ENCODE measurements at regions not wholly inside any gene's neighbourhood (a gene's known extent, or its start where the extent isn't known, plus 50 kb on each side); places are given as distances from the start of the nearest gene placed in this dataset.
A peak's percentile ranks its signal among the peaks of the same experiment; 100 is the strongest.

- DNase-seq: peak in 1 of 2 experiments; percentile 21
These were observed 147.1 kb upstream of the IRS2 start for GRCh38 chr13:109933476-109933875.

DNA sequence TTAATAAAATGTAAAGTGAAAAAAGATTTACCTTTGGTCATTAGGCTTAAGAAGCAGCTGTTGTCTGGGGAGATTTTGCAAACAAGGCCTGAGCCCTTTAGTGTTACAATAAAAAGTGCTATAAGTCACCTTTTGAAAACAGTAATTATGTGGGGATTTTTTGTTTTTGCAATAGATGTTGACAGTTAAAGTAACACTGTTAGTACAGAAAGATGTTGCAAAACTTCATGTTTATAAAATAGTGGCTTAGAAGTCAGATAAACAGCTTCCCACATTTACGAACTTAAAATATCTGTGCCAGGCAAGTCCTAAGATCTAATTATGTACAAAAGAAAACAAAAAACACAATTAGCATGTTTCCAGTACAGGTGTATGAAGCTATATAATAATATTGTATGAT lies 138.0 kb upstream of the IRS2 start:
- DNase-seq: no peak

DNA sequence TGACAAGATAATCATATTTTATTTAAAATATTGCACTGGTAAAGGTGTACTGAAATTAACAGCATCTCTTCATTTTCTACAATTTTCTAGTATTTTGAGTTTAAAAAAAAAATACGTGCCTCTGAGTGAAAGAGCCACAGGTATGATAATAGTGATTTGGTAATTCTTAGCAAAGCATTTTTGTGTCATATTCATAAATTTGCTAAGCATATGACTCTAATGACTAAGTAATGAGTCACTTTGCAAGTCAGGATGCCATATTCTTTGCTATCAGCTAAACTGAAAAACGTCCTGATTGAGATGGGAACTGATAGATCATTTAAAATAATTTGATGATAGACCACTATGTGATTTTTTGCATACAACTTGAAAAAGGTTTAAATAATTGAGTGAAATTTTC lies 136.1 kb upstream of the IRS2 start:
- DNase-seq: no peak

- DNase-seq: no peak
These were observed 133.5 kb upstream of the IRS2 start for GRCh38 chr13:109919715-109920375.

- no peak for DNase-seq
These were observed 131.9 kb upstream of the IRS2 start for GRCh38 chr13:109918179-109918711.

DNA sequence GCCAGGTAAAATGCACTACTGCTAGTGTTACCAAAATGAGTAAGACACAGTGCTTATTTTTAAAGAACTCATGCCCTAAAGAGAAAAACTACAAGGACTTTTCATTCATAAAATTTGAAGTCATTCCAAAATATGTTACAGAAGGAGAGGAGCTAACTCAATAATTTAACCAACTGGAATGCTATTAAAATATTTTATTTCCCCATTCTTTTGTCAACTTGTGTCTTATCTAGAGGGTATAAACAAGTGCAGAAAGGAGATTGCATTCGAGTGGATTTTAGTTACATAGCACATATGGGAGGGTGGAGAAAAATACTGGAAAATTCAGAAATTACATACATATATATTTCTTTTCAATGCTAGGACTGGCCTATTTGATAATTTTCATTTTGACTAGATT lies 131.0 kb upstream of the IRS2 start:
- no peak for DNase-seq

GRCh38 chr13:109913936-109914510 lies 127.6 kb upstream of the IRS2 start:
- DNase-seq: no peak

- DNase-seq: peak; percentile 61 to 65
These were observed 126.8 kb upstream of the IRS2 start for GRCh38 chr13:109913186-109913585.

DNA sequence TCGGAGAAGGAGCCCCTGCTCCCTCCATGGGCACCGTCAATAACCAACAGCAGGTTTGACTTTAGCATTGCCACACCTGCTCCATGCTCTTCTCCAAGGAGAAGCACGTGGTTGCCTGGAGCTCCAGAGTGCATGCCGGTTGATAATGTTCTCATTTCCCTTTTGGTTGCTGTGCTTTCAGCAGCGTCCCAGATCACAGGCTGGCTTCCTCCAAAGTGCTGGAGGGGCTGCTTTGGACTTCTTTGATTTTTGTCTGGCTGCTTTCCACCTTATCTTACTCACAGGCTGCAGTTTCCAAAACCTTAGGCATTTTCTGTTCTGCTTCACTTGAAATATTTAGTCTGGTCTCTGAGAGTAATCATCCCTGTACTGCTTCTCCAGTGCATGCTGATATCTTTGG lies 123.8 kb upstream of the IRS2 start:
- no peak for DNase-seq

DNA sequence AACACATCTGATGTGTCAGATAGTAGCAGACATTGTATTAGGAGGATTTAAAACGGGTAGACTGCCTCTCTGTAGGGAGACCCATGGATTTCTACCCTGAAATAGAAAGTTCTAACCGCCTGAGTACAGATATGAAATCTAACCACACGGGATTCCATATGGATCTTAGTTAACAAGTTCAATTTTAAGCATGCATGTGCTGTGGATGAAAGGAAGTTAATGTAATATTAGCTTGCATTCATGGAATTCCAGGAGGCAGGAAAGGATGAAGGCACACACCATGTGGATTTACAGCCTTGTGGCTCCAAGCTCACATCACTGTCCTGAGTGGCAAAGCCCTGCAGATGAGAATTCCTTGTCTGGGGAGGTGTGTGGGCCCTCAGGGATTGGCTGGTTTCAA lies 120.6 kb upstream of the IRS2 start:
- DNase-seq: no peak

DNA sequence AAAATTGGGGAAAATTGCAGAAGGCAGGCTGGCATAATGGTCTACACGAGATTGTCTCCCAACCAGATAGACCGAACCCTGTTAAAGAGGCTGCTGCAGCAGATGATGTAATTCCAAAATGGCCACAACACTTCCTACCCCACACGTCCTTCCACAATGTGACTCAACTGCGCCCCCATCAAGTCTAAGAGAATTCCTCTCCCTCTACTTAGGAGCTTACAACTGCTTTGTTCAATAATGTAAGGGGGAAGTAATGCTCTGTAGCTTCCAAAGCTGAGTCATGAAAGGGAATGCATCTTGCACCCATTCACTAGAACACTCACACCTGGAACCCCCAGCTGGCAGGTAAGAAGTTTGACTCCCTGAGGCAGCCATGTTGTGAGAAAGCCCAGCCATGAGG lies 117.8 kb upstream of the IRS2 start:
- peak; percentile 57 to 79 for DNase-seq

- DNase-seq: no peak
These were observed 114.4 kb upstream of the IRS2 start for GRCh38 chr13:109900741-109901140.

GRCh38 chr13:109900320-109900719 lies 113.9 kb upstream of the IRS2 start:
- peak in 1 of 2 experiments; percentile 24 for DNase-seq

DNA sequence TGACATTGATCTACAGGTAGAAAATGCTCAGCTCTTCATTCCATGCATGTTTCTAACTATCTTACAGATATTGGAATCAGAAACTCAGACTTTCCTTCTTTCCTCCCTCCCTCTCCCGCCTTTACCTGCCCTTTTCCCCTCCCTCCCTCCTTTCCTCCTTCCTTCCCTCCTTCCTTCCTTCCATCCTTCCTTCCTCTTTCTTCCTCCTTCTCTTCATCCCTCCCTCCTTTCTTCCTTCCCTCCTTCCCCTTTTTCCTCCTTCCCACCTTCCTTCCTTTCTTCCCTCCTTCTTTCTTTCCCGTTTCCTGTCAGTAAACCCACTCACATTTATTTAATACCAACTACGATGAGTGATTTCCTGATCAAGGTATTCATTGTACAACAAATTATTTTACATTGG lies 113.4 kb upstream of the IRS2 start:
- no peak for DNase-seq

DNA sequence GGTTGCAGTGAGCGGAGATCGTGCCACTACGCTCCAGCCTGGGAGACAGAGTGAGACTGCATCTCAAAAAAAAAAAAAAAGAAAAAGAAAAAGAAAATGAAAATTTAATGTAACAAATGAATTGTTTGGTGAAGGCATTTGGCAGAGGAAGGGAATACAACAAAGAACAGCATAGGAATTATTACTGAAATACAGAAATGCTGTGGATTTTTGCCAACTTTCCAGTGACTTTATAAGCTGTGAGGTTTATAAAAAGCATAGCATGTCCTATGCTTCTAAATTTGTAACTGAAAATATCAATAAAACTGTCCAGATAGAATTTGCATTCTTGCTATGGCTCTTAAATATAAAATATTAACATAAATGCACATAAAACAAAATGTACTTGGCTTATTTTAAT lies 112.9 kb upstream of the IRS2 start:
- DNase-seq: no peak

DNA sequence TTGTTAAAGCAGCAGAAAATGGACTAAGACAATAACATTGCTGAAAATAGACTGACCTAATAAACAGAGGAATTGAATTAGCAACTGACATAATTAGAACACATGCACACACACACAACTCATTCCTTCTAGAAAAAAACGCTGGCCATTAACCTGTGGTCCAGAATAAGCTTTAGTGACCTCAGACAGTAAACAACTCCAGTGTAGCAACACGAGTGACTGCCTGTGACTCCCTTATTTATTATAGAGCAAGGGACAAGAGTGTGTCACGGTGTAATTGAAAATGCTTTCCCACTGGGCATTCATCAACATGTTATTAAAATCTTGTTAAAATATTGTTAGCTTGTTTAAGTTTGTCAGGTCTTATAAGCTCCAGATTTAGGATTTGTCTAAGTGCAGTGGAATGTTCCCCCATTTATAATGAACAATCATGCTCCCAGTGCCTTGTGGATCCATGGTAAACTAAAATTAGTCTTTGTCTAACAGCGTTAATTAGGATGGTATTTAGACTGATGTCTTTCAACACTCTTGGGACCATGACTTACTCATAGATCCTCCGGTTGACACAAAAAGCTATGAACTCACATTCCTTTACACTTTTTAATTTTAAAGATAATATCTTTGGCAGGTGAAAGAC lies 111.7 kb upstream of the IRS2 start:
- DNase-seq: no peak

GRCh38 chr13:109892101-109892500 lies 105.7 kb upstream of the IRS2 start:
- DNase-seq: no peak

DNA sequence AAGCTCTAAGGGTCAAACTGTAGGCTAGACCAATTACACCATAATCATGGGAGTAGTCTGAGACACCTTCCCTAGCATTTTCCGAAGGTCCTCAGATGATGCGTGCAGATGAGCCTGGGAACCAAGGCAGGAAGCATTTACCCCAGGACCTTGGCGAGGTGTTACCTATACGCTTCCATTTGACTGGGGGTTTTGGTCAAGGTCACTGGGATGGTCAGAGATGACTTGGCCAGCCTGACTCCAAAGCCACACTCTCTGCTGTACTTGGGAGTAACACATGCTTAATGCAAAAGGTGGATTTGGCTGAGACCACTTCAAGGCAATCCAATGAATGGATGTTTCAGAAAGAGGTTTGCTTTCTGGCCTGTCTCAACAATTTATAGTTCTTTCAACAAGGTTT lies 98.9 kb upstream of the IRS2 start:
- no peak for DNase-seq

GRCh38 chr13:109884462-109884861 lies 98.1 kb upstream of the IRS2 start:
- DNase-seq: no peak

DNA sequence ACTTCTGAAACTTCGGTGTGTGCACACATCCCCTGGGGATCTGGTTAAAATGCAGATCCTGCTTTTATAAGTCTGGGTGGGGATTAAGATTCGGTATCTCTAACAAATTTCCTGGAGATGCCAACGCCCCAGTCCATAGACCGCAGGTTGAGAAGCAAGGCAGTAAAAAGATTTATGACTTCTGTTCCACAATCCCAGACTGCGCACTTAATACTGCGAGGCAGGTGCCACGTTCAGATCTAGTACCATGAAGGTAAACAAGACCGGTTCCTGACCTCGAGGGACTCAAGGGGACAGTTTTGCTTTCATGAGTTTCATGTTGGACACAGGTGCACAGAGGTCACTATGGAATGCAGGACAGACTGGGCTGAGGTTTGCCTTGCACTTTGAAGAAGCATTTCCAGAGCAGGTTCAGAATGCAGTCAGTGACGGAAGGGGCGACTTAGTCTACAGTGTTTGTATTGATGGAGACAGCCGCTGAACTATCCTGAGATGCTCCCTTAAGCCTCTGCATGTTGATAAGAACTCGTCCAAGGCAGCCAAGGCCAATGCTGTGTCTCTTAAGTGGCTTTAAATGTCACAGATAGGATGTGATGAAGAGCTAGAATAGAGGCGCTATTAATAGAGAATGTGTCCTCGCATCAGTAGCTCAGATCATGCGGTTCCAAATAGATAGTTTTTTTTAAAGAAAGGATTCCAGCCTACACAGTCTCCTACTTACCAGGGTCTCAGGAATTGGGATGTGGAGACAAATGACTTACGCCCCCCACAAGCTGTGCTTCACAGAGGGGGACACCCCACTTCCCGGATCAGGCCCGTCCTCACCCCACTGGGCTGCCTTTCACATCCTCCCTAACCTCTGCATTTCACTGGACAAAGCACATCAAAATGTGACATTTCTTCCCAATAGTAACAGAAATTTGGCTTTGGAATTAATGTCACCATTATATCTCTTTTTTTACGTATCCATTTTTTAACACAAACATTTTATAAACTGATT lies 97.1 kb upstream of the IRS2 start:
- DNase-seq: peak in 1 of 2 experiments; percentile 27

- DNase-seq: no peak
These were observed 95.7 kb upstream of the IRS2 start for GRCh38 chr13:109881961-109882558.

GRCh38 chr13:109881347-109881725 lies 95.0 kb upstream of the IRS2 start:
- no peak for DNase-seq
